Gastrocnemius medialis (tissue), 4 donors: ENCODE measurements at regions not wholly inside any gene's neighbourhood (a gene's known extent, or its start where the extent isn't known, plus 50 kb on each side); places are given as distances from the start of the nearest gene placed in this dataset.

ENCODE experiments used
- ATAC-seq, 2 donors: fragments of 150-250 bp; one replicate each; pipeline ENCODE4 v1.9.1; 2016
- DNase-seq, 2 donors: peaks; one replicate each; pipeline ENCODE4 v3.0.0-alpha.2; 2019
- H3K27ac ChIP-seq, 4 donors: fragments of 200-600 bp; sonication (generic); 1 replicate in 1 of 4; 2 replicates in 3 of 4; pipeline ENCODE4 v1.5.1; 2016 to 2018; ENCODE audit warnings: mild to moderate bottlenecking in 2 of 4, moderate library complexity in 1 of 4
- H3K27me3 ChIP-seq, 3 donors: fragments of 200-600 bp; sonication (generic) in 2 of 3; 1 replicate in 1 of 3; 2 replicates in 2 of 3; pipeline versions ENCODE4 v1.5.1 to v1.6.0; 2016 to 2019; ENCODE audit warnings: mild to moderate bottlenecking in 1 of 3, moderate library complexity in 1 of 3
- H3K36me3 ChIP-seq, 2 donors: fragments of 200-600 bp; sonication (generic) in 1 of 2; one replicate each; pipeline ENCODE4 v1.5.1; 2017 to 2018
- H3K4me1 ChIP-seq, 2 donors: fragments of 200-600 bp; sonication (generic) in 1 of 2; one replicate each; pipeline ENCODE4 v1.5.1; 2016 to 2017; ENCODE audit warnings: mild to moderate bottlenecking in 2 of 2
- H3K4me3 ChIP-seq, 4 donors: fragments of 200-600 bp; sonication (generic) in 3 of 4; 1 replicate in 1 of 4; 2 replicates in 3 of 4; pipeline ENCODE4 v1.5.1; 2016 to 2019; ENCODE audit warnings: mild to moderate bottlenecking in 2 of 4
- H3K9me3 ChIP-seq, 3 donors: fragments of 200-600 bp; sonication (generic) in 2 of 3; 1 replicate in 1 of 3; 2 replicates in 2 of 3; pipeline ENCODE4 v1.5.1; 2016 to 2019
- CTCF ChIP-seq, 5 experiments: fragments of 450-650 bp in 3 of 5; fragments of 200-600 bp in 2 of 5; sonication (generic) in 2 of 5; IDR thresholded peaks in 4 of 5; conservative IDR thresholded peaks in 1 of 5; 1 replicate in 4 of 5; 2 replicates in 1 of 5; pipeline ENCODE4 v1.5.1; 2016 to 2019; ENCODE audit warnings: antibody characterized with exemption in 5 of 5, mild to moderate bottlenecking in 3 of 5, moderate library complexity in 3 of 5
- POLR2A ChIP-seq, 2 donors: fragments of 450-650 bp; IDR thresholded peaks; one replicate each; pipeline ENCODE4 v1.6.1; 2017; ENCODE audit warnings: antibody characterized with exemption in 2 of 2, mild to moderate bottlenecking in 2 of 2, moderate library complexity in 2 of 2
- in situ Hi-C, 4 donors: fragments of 200-750 bp; cut with MboI; loops; one replicate each; pipeline versions ENCODE4 v1.15.0 to v1.8.0; 2017; ENCODE audit warnings: low sequenced_read_pairs in 4 of 4
- intact Hi-C: fragments of 100-400 bp; cut with DNase I; formaldehyde crosslinking; loops from one replicate; pipeline ENCODE4 v1.15.1; 2023; ENCODE audit warnings: low total_unique reads

- ATAC-seq (no peak), DNase-seq (no peak)
- H3K4me1 ChIP-seq: no peaks in the 10 kb centered on the region
- TF ChIP-seq POLR2A (IDR thresholded peaks at IDR 0.05): no peak
- no peak for TF ChIP-seq CTCF (IDR thresholded peaks at IDR 0.05 in 4 of 5, conservative IDR thresholded peaks at IDR 0.05 in 1 of 5)
- intact Hi-C loops: no loop called here
- H3K27ac ChIP-seq: no peak overlapping the region
- H3K36me3 ChIP-seq: no peaks in the 10 kb centered on the region
- H3K27me3 ChIP-seq: no peaks in the 10 kb centered on the region
- H3K4me3 ChIP-seq: no peak overlapping the region
- in situ Hi-C loops: no loop called here
- H3K9me3 ChIP-seq: no peaks in the 10 kb centered on the region
Observed at GRCh38 chr5:122629121-122629677, 145.7 kb upstream of the SNX2 start.

GRCh38 chr5:122638581-122638980, 136.3 kb upstream of the SNX2 start:
- H3K4me1 ChIP-seq: no peaks in the 10 kb centered on the region
- H3K36me3 ChIP-seq: no peaks in the 10 kb centered on the region
- ATAC-seq (no peak), DNase-seq (no peak)
- H3K4me3 ChIP-seq: no peak overlapping the region
- H3K27ac ChIP-seq: no peak overlapping the region
- in situ Hi-C loops: no loop called here
- intact Hi-C loops: no loop called here
- H3K27me3 ChIP-seq: no peaks in the 10 kb centered on the region
- H3K9me3 ChIP-seq: no peaks in the 10 kb centered on the region
- TF ChIP-seq CTCF (IDR thresholded peaks at IDR 0.05 in 4 of 5, conservative IDR thresholded peaks at IDR 0.05 in 1 of 5) (no peak), POLR2A (IDR thresholded peaks at IDR 0.05) (no peak)

- no peaks in the 10 kb centered on the region for H3K9me3 ChIP-seq
- H3K4me1 ChIP-seq: no peaks in the 10 kb centered on the region
- TF ChIP-seq POLR2A (IDR thresholded peaks at IDR 0.05) (no peak), CTCF (IDR thresholded peaks at IDR 0.05 in 4 of 5, conservative IDR thresholded peaks at IDR 0.05 in 1 of 5) (no peak)
- in situ Hi-C loops (no loop called here), intact Hi-C loops (no loop called here)
- no peak overlapping the region for H3K4me3 ChIP-seq
- H3K27ac ChIP-seq: no peak overlapping the region
- no peaks in the 10 kb centered on the region for H3K27me3 ChIP-seq
- ATAC-seq (no peak), DNase-seq (no peak)
- H3K36me3 ChIP-seq: no peaks in the 10 kb centered on the region
Observed at GRCh38 chr5:122639033-122639432, 135.8 kb upstream of the SNX2 start.

GRCh38 chr5:122639864-122640263, 135.0 kb upstream of the SNX2 start:
- DNase-seq: no peak
- in situ Hi-C loops (no loop called here), intact Hi-C loops (no loop called here)
- Histone ChIP-seq H3K4me3 (no peak overlapping the region), H3K36me3 (no peaks in the 10 kb centered on the region), H3K27me3 (no peaks in the 10 kb centered on the region), H3K4me1 (no peaks in the 10 kb centered on the region), H3K9me3 (no peaks in the 10 kb centered on the region), H3K27ac (no peak overlapping the region)
- TF ChIP-seq CTCF (IDR thresholded peaks at IDR 0.05 in 4 of 5, conservative IDR thresholded peaks at IDR 0.05 in 1 of 5): no peak
- no peak for TF ChIP-seq POLR2A (IDR thresholded peaks at IDR 0.05)
- ATAC-seq: no peak

- Histone ChIP-seq H3K27me3 (no peaks in the 10 kb centered on the region), H3K27ac (no peak overlapping the region), H3K36me3 (no peaks in the 10 kb centered on the region), H3K9me3 (no peaks in the 10 kb centered on the region), H3K4me1 (no peaks in the 10 kb centered on the region), H3K4me3 (no peak overlapping the region)
- ATAC-seq: no peak
- intact Hi-C loops: no loop called here
- in situ Hi-C loops: no loop called here
- DNase-seq: no peak
- TF ChIP-seq CTCF (IDR thresholded peaks at IDR 0.05 in 4 of 5, conservative IDR thresholded peaks at IDR 0.05 in 1 of 5): no peak
- no peak for TF ChIP-seq POLR2A (IDR thresholded peaks at IDR 0.05)
Observed at GRCh38 chr5:122649080-122649479, 125.8 kb upstream of the SNX2 start.
